ENCODE measurements at regions not wholly inside any gene's neighbourhood (a gene's known extent, or its start where the extent isn't known, plus 50 kb on each side); places are given as distances from the start of the nearest gene placed in this dataset.

GRCh38 chr1:5465281-5465711, 526.9 kb downstream of the NPHP4 start:
- no peak for DNase-seq (ENCODE audit: low spot score in 2 of 2)
- intact Hi-C loops (cut with DNase I; ENCODE audit: low total_unique reads), result no loop called here
- TF ChIP-seq POLR2A (IDR thresholded peaks at IDR 0.05), result no peak
- TF ChIP-seq CTCF (IDR thresholded peaks at IDR 0.05), result no peak
- no peak overlapping the region for H3K4me3 ChIP-seq (ENCODE audit: low read depth, poor library complexity, severe bottlenecking)
- WGBS, 2 donors, result 39 to 54% methylated on average over 7 of the region's 7 CpGs

- 75 to 78% methylated on average over 11 of the region's 11 CpGs for WGBS, 2 donors
- no peak for DNase-seq (ENCODE audit: low spot score in 2 of 2)
- intact Hi-C loops (cut with DNase I; ENCODE audit: low total_unique reads), result no loop called here
- H3K4me3 ChIP-seq (ENCODE audit: low read depth, poor library complexity, severe bottlenecking), result no peak overlapping the region
- TF ChIP-seq POLR2A (IDR thresholded peaks at IDR 0.05) (no peak), CTCF (IDR thresholded peaks at IDR 0.05) (no peak)
These were observed 527.9 kb downstream of the NPHP4 start for GRCh38 chr1:5464366-5464765.

GRCh38 chr1:5460974-5461373, 531.3 kb downstream of the NPHP4 start:
- DNase-seq (ENCODE audit: low spot score in 2 of 2), result no peak
- 66 to 91% methylated on average over 5 of the region's 5 CpGs for WGBS, 2 donors
- intact Hi-C loops (cut with DNase I; ENCODE audit: low total_unique reads), result no loop called here
- no peak for TF ChIP-seq POLR2A (IDR thresholded peaks at IDR 0.05)
- TF ChIP-seq CTCF (IDR thresholded peaks at IDR 0.05), result no peak
- no peak overlapping the region for H3K4me3 ChIP-seq (ENCODE audit: low read depth, poor library complexity, severe bottlenecking)

- intact Hi-C loops (cut with DNase I; ENCODE audit: low total_unique reads), result no loop called here
- TF ChIP-seq POLR2A (IDR thresholded peaks at IDR 0.05) (no peak), CTCF (IDR thresholded peaks at IDR 0.05) (no peak)
These were observed 532.2 kb downstream of the NPHP4 start for GRCh38 chr1:5459839-5460610.

GRCh38 chr1:5458248-5458647, 534.0 kb downstream of the NPHP4 start:
- intact Hi-C loops (cut with DNase I; ENCODE audit: low total_unique reads), result no loop called here
- no peak for DNase-seq (ENCODE audit: low spot score in 2 of 2)
- TF ChIP-seq CTCF (IDR thresholded peaks at IDR 0.05) (no peak), POLR2A (IDR thresholded peaks at IDR 0.05) (no peak)
- H3K4me3 ChIP-seq (ENCODE audit: low read depth, poor library complexity, severe bottlenecking), result no peak overlapping the region
- WGBS, 2 donors, result 78% methylated on average over 5 of the region's 5 CpGs

More at GRCh38 chr1:5459839-5460610, 532.2 kb downstream of the NPHP4 start:
- WGBS, 2 donors, result 55 to 62% methylated on average over 11 of the region's 11 CpGs
- H3K4me3 ChIP-seq (ENCODE audit: low read depth, poor library complexity, severe bottlenecking), result no peak overlapping the region
- DNase-seq (ENCODE audit: low spot score in 2 of 2), result no peak

All from lower leg skin (tissue), 4 donors.